GM12874 (cell line): ENCODE measurements at regions not wholly inside any gene's neighbourhood (a gene's known extent, or its start where the extent isn't known, plus 50 kb on each side); places are given as distances from the start of the nearest gene placed in this dataset.

Experiments used
- CTCF ChIP-seq: IDR thresholded peaks from 2 replicates; pipeline ENCODE4 v1.5.1; 2011; ENCODE audit warnings: low read depth, mild to moderate bottlenecking, control low read depth, low read length, moderate library complexity; ENCODE audit not compliant: insufficient read depth

- TF ChIP-seq CTCF = no peak
These were observed 125.0 kb upstream of the THSD7A start for GRCh38 chr7:11956991-11957390.

DNA sequence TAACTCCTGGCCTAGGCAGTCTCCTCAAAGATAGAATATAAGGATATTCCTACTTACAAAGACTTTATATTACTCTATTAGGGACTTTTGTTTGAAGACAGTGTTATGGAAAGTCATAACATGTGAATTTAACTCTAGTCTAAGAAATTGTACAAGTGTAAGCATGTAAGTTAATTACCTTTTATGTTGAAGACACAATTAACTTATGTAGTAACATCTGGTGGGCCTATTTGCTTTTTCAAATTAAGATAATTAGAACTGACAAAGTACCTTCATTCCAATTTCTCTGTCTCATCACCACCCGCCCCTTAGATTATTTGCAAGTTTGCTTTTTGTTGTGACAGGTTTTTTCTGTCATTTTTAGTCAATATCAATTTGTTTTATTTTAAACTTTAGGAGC lies 126.0 kb upstream of the THSD7A start:
- TF ChIP-seq CTCF = no peak

DNA sequence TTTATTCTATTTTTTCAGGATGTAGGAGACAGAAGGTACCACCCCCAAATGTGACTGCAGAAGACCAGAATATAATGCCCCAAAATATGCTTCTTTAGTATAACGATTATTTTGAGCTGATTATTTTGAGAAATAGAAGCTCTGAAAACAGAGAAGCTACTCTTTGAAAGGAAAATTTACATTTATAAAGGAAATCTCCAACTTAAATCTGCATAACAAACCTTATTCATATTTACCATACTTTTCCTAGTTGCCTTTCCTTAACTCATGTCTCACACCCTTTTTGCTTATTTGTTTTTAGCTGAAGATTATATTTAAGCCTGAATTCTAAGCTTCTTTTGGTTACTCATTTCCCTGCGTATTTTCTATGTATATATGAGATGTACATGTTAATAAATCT lies 127.1 kb upstream of the THSD7A start:
- TF ChIP-seq CTCF = no peak

- TF ChIP-seq CTCF = no peak
These were observed 128.6 kb upstream of the THSD7A start for GRCh38 chr7:11960621-11961020.

DNA sequence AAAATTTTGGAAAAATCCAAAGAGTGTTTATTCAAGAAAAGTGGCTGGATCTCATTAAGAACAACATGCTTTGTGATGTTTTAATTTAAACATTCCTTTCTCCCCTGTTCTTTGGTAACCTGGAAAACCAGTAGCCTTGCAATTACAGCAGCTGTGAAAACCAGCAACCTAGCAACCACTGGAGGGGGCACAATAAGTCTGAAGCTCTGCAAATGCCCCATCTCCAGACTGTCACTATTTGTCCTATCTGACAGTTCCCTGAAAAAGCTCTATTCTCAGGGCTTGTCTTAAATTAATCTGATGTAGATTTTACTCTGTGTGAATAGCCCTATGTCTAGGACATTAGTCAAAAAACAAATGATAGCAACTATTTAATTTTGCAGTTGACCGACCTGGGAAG lies 137.6 kb upstream of the THSD7A start:
- TF ChIP-seq CTCF = no peak

- no peak for TF ChIP-seq CTCF
These were observed 138.1 kb upstream of the THSD7A start for GRCh38 chr7:11970132-11970531.

- TF ChIP-seq CTCF = no peak
These were observed 153.4 kb upstream of the THSD7A start for GRCh38 chr7:11985376-11985775.

DNA sequence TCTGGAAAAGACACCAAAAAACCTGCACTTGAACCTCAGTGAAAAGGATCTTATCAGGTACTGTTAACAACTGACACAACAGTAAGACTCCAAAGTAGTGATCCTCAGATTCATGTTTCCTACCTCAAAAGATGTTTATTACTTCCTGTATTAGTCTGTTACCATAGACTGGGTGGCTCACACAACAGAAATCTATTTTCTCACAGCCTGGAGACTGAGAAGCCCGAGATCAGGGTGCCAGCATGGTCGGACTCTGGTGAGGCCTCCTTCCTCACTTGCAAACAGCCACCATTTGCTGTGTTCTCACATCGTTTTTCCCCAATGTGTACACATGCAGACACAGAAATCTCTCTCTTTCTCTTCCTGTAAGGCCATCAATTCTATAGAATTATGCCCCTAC lies 154.0 kb upstream of the THSD7A start:
- no peak for TF ChIP-seq CTCF
